ENCODE measurements at regions not wholly inside any gene's neighbourhood (a gene's known extent, or its start where the extent isn't known, plus 50 kb on each side); places are given as distances from the start of the nearest gene placed in this dataset.

- TF ChIP-seq CTCF (IDR thresholded peaks at IDR 0.05) = no peak
- TF ChIP-seq POLR2A (IDR thresholded peaks at IDR 0.05) = no peak
- TF ChIP-seq POLR2AphosphoS5 (IDR thresholded peaks at IDR 0.05) = no peak
- no peak for TF ChIP-seq EP300 (IDR thresholded peaks at IDR 0.05)
Measured at GRCh38 chr14:30271811-30272323, 287.1 kb upstream of the G2E3 start.

Data from stomach (tissue), 4 donors.